ENCODE measurements at regions not wholly inside any gene's neighbourhood (a gene's known extent, or its start where the extent isn't known, plus 50 kb on each side); places are given as distances from the start of the nearest gene placed in this dataset.

- no peak for TF ChIP-seq ZNF274 (IDR thresholded peaks at IDR 0.05; ENCODE audit: low read depth, low read length)
- no peak for TF ChIP-seq YY1 (IDR thresholded peaks at IDR 0.05; ENCODE audit: insufficient read depth, insufficient read length)
Observed at GRCh38 chr4:38581426-38582106, 82.4 kb upstream of the KLF3 start.
